ENCODE measurements at regions not wholly inside any gene's neighbourhood (a gene's known extent, or its start where the extent isn't known, plus 50 kb on each side); places are given as distances from the start of the nearest gene placed in this dataset.

DNA sequence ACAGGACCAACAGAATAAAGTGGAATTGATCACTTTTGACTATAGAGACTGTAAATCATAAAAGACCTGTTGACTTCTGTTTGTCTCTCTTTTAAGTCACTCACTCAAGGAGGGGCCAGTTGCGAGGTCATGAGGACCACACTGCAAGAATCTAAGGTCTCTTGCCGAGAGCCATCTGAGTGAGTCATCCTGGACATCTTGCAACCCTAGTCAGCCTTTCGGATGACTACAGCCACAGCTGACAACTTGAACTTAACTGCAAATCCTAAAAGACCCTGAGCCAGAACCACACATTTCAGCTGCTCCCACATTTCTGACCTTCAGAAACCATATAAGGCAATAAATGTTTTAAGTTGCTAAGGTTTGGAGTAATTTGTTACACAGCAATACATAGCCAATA is 129.7 kb upstream of the RAD23B start:
- no peaks in the 10 kb centered on the region for H3K36me3 ChIP-seq (ENCODE audit: control insufficient read depth, insufficient read depth, low read length)
- H3K27me3 ChIP-seq (ENCODE audit: control insufficient read depth, insufficient read depth, low read length) = no peaks in the 10 kb centered on the region
- no peak overlapping the region for H3K27ac ChIP-seq (ENCODE audit: low read depth, low read length)
- no peak overlapping the region for H3K4me3 ChIP-seq (ENCODE audit: low read length)
- H3K9ac ChIP-seq (ENCODE audit: low read length) = no peak overlapping the region
- no peaks in the 10 kb centered on the region for H3K4me1 ChIP-seq (ENCODE audit: control insufficient read depth, insufficient read depth, low read length)

DNA sequence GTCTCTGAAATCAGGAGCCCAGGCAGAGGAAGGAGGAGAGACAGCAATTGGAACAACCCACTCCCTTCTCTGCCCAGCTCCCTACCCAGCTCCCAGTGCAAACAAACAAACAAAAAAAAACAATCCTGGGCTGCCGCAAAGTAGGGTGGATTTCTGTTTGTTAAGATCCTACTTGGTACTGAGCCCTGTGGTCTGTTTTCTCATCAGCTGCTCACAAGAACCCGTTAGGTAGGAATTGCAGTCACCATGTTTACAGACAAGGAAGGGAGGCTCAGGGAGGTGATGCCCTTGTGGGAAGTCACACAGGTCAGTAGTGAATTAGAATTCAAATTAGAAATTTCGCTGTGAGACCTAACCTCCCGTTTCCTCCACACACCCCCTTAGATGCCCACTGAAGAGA is 128.8 kb upstream of the RAD23B start:
- Histone ChIP-seq H3K9ac (ENCODE audit: low read length) (no peak overlapping the region), H3K4me1 (ENCODE audit: control insufficient read depth, insufficient read depth, low read length) (no peaks in the 10 kb centered on the region), H3K27me3 (ENCODE audit: control insufficient read depth, insufficient read depth, low read length) (no peaks in the 10 kb centered on the region), H3K36me3 (ENCODE audit: control insufficient read depth, insufficient read depth, low read length) (no peaks in the 10 kb centered on the region), H3K27ac (ENCODE audit: low read depth, low read length) (no peak overlapping the region), H3K4me3 (ENCODE audit: low read length) (no peak overlapping the region)

DNA sequence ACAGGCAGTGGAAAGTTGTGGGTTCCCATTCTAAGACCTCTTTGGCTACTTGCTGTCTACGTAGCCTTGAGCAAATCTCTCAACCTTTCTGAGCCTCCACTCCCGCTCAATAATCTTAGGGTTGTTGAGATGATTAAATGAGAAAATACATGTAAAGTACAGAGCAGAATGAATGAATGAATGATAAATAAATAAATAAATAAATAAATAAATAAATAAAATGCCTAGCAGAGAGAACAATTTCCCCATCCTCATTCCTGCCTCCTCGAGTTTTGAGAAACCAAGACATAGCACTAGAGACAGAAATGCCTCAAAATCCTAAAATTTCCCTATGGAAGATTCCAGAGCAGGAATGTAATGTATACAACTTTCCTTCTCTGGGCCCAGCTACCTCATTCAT is 128.3 kb upstream of the RAD23B start:
- no peaks in the 10 kb centered on the region for H3K4me1 ChIP-seq (ENCODE audit: control insufficient read depth, insufficient read depth, low read length)
- H3K9ac ChIP-seq (ENCODE audit: low read length) = no peak overlapping the region
- H3K36me3 ChIP-seq (ENCODE audit: control insufficient read depth, insufficient read depth, low read length) = no peaks in the 10 kb centered on the region
- H3K27ac ChIP-seq (ENCODE audit: low read depth, low read length) = no peak overlapping the region
- H3K4me3 ChIP-seq (ENCODE audit: low read length) = no peak overlapping the region
- no peaks in the 10 kb centered on the region for H3K27me3 ChIP-seq (ENCODE audit: control insufficient read depth, insufficient read depth, low read length)

DNA sequence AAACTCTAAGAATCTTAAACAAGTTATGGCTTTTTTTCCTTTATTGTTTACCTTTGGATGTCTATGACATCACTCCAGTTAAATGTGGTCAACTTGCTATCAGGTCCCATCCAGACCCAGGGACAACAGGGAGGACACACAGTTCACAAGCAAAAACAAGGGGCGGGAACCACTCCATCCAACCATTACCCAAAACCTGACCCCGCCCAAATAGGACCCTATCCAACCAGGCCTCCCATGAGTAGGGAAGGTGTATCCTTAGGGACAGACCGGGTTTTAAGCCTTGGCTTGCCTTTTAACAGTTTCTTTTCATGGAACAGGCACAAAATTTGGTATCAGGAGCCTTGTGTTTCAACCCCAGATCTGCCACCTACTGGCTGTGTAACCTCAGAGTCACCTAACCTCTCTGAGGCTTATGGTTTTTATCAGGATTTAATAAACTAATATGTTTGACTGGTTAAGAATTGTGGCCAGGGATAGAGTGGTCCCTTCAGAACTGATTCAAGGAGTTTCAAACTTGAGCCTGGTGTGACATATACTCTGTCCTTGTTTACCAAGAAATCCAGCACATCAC is 127.7 kb upstream of the RAD23B start:
- Histone ChIP-seq H3K4me1 (ENCODE audit: control insufficient read depth, insufficient read depth, low read length) (no peaks in the 10 kb centered on the region), H3K27ac (ENCODE audit: low read depth, low read length) (no peak overlapping the region), H3K9ac (ENCODE audit: low read length) (no peak overlapping the region), H3K36me3 (ENCODE audit: control insufficient read depth, insufficient read depth, low read length) (no peaks in the 10 kb centered on the region), H3K27me3 (ENCODE audit: control insufficient read depth, insufficient read depth, low read length) (no peaks in the 10 kb centered on the region), H3K4me3 (ENCODE audit: low read length) (no peak overlapping the region)

DNA sequence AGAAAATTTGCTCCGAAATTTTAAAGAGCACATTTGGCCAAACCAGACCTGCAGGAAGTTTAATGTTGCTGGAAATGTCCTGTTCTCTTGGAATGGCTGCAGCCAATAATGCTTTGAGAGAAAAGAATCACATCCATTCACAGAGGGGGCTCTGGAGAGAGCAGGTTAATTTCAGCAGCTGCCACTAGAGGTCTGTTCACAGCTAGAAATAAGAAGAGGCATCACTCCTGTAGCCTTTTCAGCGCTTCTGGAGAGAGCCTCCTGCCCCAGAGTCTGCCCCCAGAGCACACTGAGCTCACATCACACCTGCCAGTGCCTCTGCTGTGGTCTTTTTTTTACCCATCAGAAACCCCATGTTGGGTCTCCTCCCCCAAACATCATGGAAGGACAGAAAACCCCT is 124.8 kb upstream of the RAD23B start:
- no peak overlapping the region for H3K27ac ChIP-seq (ENCODE audit: low read depth, low read length)
- no peaks in the 10 kb centered on the region for H3K36me3 ChIP-seq (ENCODE audit: control insufficient read depth, insufficient read depth, low read length)
- no peak overlapping the region for H3K4me3 ChIP-seq (ENCODE audit: low read length)
- H3K9ac ChIP-seq (ENCODE audit: low read length) = no peak overlapping the region
- no peaks in the 10 kb centered on the region for H3K4me1 ChIP-seq (ENCODE audit: control insufficient read depth, insufficient read depth, low read length)
- no peaks in the 10 kb centered on the region for H3K27me3 ChIP-seq (ENCODE audit: control insufficient read depth, insufficient read depth, low read length)

DNA sequence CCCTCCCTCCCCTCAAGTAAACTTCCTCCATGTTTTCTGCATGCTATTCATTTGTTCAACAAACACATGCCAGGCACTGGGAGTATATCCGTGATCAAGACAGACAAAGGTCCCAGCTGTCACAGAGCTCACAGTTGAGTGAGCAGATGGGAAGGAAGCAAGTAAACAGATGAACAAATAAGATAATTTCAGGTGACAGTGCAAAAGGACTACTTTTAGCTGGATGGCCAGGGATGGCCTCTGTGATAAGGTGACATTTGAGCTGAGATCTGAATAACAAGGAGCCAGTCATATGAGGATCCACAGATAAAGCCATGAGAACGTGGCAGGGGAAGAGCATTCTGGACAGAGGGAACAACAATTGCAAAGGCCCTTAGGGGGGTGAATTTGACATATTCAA is 121.7 kb upstream of the RAD23B start:
- Histone ChIP-seq H3K27ac (ENCODE audit: low read depth, low read length) (no peak overlapping the region), H3K4me3 (ENCODE audit: low read length) (no peak overlapping the region), H3K4me1 (ENCODE audit: control insufficient read depth, insufficient read depth, low read length) (no peaks in the 10 kb centered on the region), H3K36me3 (ENCODE audit: control insufficient read depth, insufficient read depth, low read length) (no peaks in the 10 kb centered on the region), H3K9ac (ENCODE audit: low read length) (no peak overlapping the region), H3K27me3 (ENCODE audit: control insufficient read depth, insufficient read depth, low read length) (no peaks in the 10 kb centered on the region)

DNA sequence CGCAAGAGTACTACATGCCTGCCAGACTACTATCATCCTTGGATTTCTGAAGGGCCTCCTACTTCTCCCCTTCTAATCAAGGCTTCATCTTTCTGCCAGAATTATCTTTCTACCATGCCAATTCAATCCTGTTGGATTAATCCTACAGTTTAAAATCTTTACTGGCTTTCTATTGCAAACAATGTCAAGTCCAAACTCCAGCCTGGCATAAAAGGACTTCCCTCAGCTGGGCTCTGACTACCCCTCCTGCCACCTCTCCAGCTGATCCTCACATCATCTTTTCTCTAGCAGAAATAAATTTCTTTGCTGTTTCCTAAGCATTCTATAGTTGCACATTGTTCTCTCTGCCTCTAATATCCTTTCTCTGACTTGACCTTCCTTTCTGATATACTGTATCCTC is 119.7 kb upstream of the RAD23B start:
- Histone ChIP-seq H3K36me3 (ENCODE audit: control insufficient read depth, insufficient read depth, low read length) (no peaks in the 10 kb centered on the region), H3K27ac (ENCODE audit: low read depth, low read length) (no peak overlapping the region), H3K27me3 (ENCODE audit: control insufficient read depth, insufficient read depth, low read length) (no peaks in the 10 kb centered on the region), H3K9ac (ENCODE audit: low read length) (no peak overlapping the region), H3K4me3 (ENCODE audit: low read length) (no peak overlapping the region), H3K4me1 (ENCODE audit: control insufficient read depth, insufficient read depth, low read length) (no peaks in the 10 kb centered on the region)

GRCh38 chr9:107169796-107170195 is 113.3 kb upstream of the RAD23B start:
- no peak overlapping the region for H3K27ac ChIP-seq (ENCODE audit: low read depth, low read length)
- H3K36me3 ChIP-seq (ENCODE audit: control insufficient read depth, insufficient read depth, low read length) = no peaks in the 10 kb centered on the region
- no peaks in the 10 kb centered on the region for H3K4me1 ChIP-seq (ENCODE audit: control insufficient read depth, insufficient read depth, low read length)
- H3K27me3 ChIP-seq (ENCODE audit: control insufficient read depth, insufficient read depth, low read length) = no peaks in the 10 kb centered on the region
- no peak overlapping the region for H3K4me3 ChIP-seq (ENCODE audit: low read length)
- H3K9ac ChIP-seq (ENCODE audit: low read length) = no peak overlapping the region

GRCh38 chr9:107170801-107171200 is 112.3 kb upstream of the RAD23B start:
- Histone ChIP-seq H3K9ac (ENCODE audit: low read length) (no peak overlapping the region), H3K27ac (ENCODE audit: low read depth, low read length) (no peak overlapping the region), H3K27me3 (ENCODE audit: control insufficient read depth, insufficient read depth, low read length) (no peaks in the 10 kb centered on the region), H3K4me3 (ENCODE audit: low read length) (no peak overlapping the region), H3K36me3 (ENCODE audit: control insufficient read depth, insufficient read depth, low read length) (no peaks in the 10 kb centered on the region), H3K4me1 (ENCODE audit: control insufficient read depth, insufficient read depth, low read length) (no peaks in the 10 kb centered on the region)

DNA sequence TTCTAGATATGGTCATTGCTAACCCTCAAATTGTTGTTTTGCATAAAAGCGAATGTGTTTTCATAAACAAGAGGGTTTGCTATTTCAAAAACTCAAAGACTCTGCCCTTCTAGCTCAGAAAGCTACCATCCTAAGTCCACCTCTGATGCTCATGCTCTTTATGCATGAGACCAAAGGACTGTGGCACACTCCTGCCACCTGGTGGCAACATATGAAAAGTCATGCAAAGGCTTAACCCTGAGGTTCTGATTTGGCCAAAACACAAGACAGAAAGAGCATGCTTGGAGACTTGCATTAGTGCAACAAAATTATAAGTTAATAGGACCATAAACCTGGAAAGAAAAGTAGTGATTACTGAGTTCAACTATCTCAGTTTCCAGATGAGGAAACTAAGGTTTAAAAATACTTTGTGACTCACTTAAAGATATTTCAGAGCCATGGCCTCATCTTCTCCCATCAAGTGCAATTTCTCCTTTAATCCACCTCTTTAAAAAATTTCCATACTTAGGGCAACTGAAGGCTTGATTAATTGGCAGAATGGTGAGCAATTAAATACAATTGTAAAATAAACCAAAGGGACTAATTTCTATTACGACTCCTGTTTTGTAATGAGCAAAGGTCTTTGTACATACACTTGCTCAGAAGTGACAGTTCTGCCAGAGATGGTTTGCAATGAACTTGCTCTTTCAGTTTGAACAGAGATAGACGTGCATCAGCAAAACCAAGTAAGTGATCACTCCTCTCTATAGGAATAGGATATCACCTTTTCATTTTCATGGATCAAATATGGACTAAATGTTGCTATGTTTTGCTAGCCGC is 110.7 kb upstream of the RAD23B start:
- no peak overlapping the region for H3K9ac ChIP-seq (ENCODE audit: low read length)
- H3K36me3 ChIP-seq (ENCODE audit: control insufficient read depth, insufficient read depth, low read length) = no peaks in the 10 kb centered on the region
- no peak overlapping the region for H3K4me3 ChIP-seq (ENCODE audit: low read length)
- no peaks in the 10 kb centered on the region for H3K4me1 ChIP-seq (ENCODE audit: control insufficient read depth, insufficient read depth, low read length)
- H3K27me3 ChIP-seq (ENCODE audit: control insufficient read depth, insufficient read depth, low read length) = no peaks in the 10 kb centered on the region
- H3K27ac ChIP-seq (ENCODE audit: low read depth, low read length) = no peak overlapping the region

- H3K4me3 ChIP-seq (ENCODE audit: low read length) = no peak overlapping the region
- H3K36me3 ChIP-seq (ENCODE audit: control insufficient read depth, insufficient read depth, low read length) = no peaks in the 10 kb centered on the region
- no peaks in the 10 kb centered on the region for H3K4me1 ChIP-seq (ENCODE audit: control insufficient read depth, insufficient read depth, low read length)
- H3K27ac ChIP-seq (ENCODE audit: low read depth, low read length) = no peak overlapping the region
- H3K27me3 ChIP-seq (ENCODE audit: control insufficient read depth, insufficient read depth, low read length) = no peaks in the 10 kb centered on the region
- H3K9ac ChIP-seq (ENCODE audit: low read length) = no peak overlapping the region
Observed at GRCh38 chr9:107172979-107173347, 110.1 kb upstream of the RAD23B start.

DNA sequence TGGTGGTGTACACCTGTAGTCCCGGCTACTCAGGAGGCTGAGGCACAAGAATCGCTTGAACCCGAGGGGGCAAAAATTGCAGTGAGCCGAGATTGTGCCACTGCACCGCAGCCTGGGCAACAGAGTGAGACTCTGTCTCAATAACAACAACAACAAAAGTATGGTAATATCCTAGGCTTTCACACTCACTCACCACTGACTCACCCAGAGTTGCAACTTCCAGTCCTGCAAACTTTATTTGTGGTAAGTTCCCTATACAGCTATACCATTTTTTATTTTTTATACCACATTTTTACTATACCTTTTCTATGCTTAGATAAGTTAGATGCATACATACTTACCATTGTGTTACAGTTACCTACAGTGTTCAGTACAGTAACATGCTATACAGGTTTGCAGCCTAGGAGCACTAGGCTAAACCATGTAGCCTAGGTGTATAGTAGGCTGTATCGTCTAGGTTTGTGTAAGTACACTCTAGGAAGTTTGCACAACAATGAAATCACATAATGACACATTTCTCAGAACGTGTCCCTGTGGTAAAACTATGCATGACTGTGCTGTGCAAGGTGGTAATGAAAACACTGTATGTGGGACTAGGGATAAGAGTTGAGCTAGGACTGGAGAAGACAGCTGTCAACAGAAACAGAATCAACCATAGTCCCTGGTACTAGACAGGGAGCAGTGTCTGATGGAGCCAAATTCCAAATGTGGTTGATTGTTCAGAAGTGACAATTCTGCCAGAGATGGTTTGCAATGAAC is 109.5 kb upstream of the RAD23B start:
- no peak overlapping the region for H3K4me3 ChIP-seq (ENCODE audit: low read length)
- H3K27ac ChIP-seq (ENCODE audit: low read depth, low read length) = no peak overlapping the region
- H3K9ac ChIP-seq (ENCODE audit: low read length) = no peak overlapping the region
- H3K36me3 ChIP-seq (ENCODE audit: control insufficient read depth, insufficient read depth, low read length) = no peaks in the 10 kb centered on the region
- H3K4me1 ChIP-seq (ENCODE audit: control insufficient read depth, insufficient read depth, low read length) = no peaks in the 10 kb centered on the region
- H3K27me3 ChIP-seq (ENCODE audit: control insufficient read depth, insufficient read depth, low read length) = no peaks in the 10 kb centered on the region
